Spleen (tissue), 11 donors: ENCODE measurements at regions not wholly inside any gene's neighbourhood (a gene's known extent, or its start where the extent isn't known, plus 50 kb on each side); places are given as distances from the start of the nearest gene placed in this dataset.

Experiments used
- DNase-seq: peaks from one replicate; pipeline ENCODE4 v3.0.0-alpha.2; 2020
- H3K27ac ChIP-seq, 8 donors: fragments of 200-600 bp; sonication (generic) in 7 of 8; 1 replicate in 4 of 8; 2 replicates in 4 of 8; pipeline versions ENCODE4 v1.5.0 to v1.8.0; 2016 to 2021; ENCODE audit warnings: inconsistent platforms in 4 of 8, mild to moderate bottlenecking in 4 of 8, moderate library complexity in 1 of 8
- H3K27me3 ChIP-seq, 7 donors: fragments of 200-600 bp; sonication (generic) in 6 of 7; replicated peaks in 1 of 7; 1 replicate in 4 of 7; 2 replicates in 3 of 7; pipeline versions ENCODE4 v1.5.0 to v1.8.0; 2016 to 2021; ENCODE audit warnings: inconsistent platforms in 3 of 7, mild to moderate bottlenecking in 1 of 7
- H3K36me3 ChIP-seq, 6 donors: fragments of 200-600 bp; sonication (generic) in 5 of 6; 1 replicate in 4 of 6; 2 replicates in 2 of 6; pipeline versions ENCODE4 v1.5.0 to v1.8.0; 2016 to 2021; ENCODE audit warnings: inconsistent platforms in 2 of 6
- H3K4me1 ChIP-seq, 6 donors: fragments of 200-600 bp; sonication (generic) in 5 of 6; 1 replicate in 3 of 6; 2 replicates in 3 of 6; pipeline versions ENCODE4 v1.5.0 to v1.8.0; 2016 to 2021; ENCODE audit warnings: inconsistent platforms in 3 of 6
- H3K4me3 ChIP-seq, 8 donors: fragments of 200-600 bp; sonication (generic) in 7 of 8; 1 replicate in 4 of 8; 2 replicates in 4 of 8; pipeline versions ENCODE4 v1.5.0 to v1.8.0; 2016 to 2021; ENCODE audit warnings: inconsistent platforms in 4 of 8, mild to moderate bottlenecking in 4 of 8, moderate library complexity in 2 of 8
- H3K9me3 ChIP-seq, 8 donors: fragments of 200-600 bp; sonication (generic) in 7 of 8; 1 replicate in 4 of 8; 2 replicates in 4 of 8; pipeline versions ENCODE4 v1.5.0 to v1.8.0; 2016 to 2021; ENCODE audit warnings: inconsistent platforms in 4 of 8
- POLR2A ChIP-seq, 3 donors: fragments of 450-650 bp; IDR thresholded peaks; one replicate each; pipeline ENCODE4 v1.5.1; 2017; ENCODE audit warnings: antibody characterized with exemption in 3 of 3, mild to moderate bottlenecking in 1 of 3
- POLR2AphosphoS5 ChIP-seq, 3 donors: sonication (generic); formaldehyde crosslinking; IDR thresholded peaks; one replicate each; pipeline ENCODE4 v1.5.1; 2017; ENCODE audit warnings: antibody characterized with exemption in 3 of 3
- WGBS, 5 donors: extraction: QIAGEN DNeasy Blood & Tissue Kit in 3 of 5; methylation state at CpG; one replicate each; pipeline versions ENCODE4 v1.1.5 to v1.1.7; 2013 to 2018; 5-methylcytosine and 5-hydroxymethylcytosine counted together
- intact Hi-C: fragments of 100-400 bp; cut with DNase I; formaldehyde crosslinking; loops from one replicate; pipeline ENCODE4 v1.15.0; 2023; ENCODE audit warnings: low total_unique reads
- TF ChIP-seq, protein P1 (sequence below), 11 experiments: fragments of 200-600 bp in 7 of 11; fragments of 450-650 bp in 4 of 11; sonication (generic) in 4 of 11; IDR thresholded peaks in 8 of 11; conservative IDR thresholded peaks in 3 of 11; 1 replicate in 7 of 11; 2 replicates in 4 of 11; pipeline versions ENCODE4 v1.4.0 to v1.8.0; 2016 to 2021; ENCODE audit warnings: antibody characterized with exemption in 11 of 11, inconsistent platforms in 4 of 11, mild to moderate bottlenecking in 1 of 11
- donor health status: healthy with polysubstance abuse.
- donor health status: DM: no; HTN: no; CAD: no; lungs with moderate emphysema.
- donor health status: DM: no; HTN: no; CAD: no.
- donor health status: Bipolar disorder and iron deficiency.
- donor health status: healthy.
- donor health status: DM: no; HTN: no; CAD: no.
- donor health status: DM: yes; HTN: yes; CAD: no.

DNA sequence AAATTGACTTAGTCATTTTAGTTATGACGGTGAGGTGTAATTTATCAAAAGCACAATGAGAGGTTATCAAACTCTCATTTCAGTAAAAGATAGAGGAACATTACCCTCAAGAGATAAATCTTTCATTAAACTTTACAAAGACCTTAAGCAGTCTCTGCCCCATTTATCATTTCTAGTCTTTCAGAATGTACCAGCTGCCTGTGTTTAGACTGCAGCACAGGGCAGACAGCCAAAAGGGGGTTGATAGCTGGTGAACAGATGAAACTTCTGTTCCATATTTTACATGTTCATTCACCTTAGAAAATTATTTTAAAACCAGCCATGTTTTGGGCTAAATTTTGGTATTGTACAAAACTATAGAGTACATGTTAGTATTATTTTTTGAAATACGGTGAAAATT is 514.6 kb upstream of the CNTN3 start:
- no peak for DNase-seq
- H3K4me1 ChIP-seq = no peaks in the 10 kb centered on the region
- H3K27ac ChIP-seq = no peak overlapping the region
- H3K9me3 ChIP-seq = peaks cover 0 to 3% (median 0%) of the 10 kb centered on the region in 8 donors
- H3K36me3 ChIP-seq = no peaks in the 10 kb centered on the region
- 29 to 86% (median 62%) methylated on average over 2 of the region's 2 CpGs for WGBS, 5 donors
- no peaks in the 10 kb centered on the region for H3K27me3 ChIP-seq
- no peak for TF ChIP-seq POLR2A (IDR thresholded peaks at IDR 0.05)
- TF ChIP-seq POLR2AphosphoS5 (IDR thresholded peaks at IDR 0.05) = no peak
- TF ChIP-seq, protein P1, sequence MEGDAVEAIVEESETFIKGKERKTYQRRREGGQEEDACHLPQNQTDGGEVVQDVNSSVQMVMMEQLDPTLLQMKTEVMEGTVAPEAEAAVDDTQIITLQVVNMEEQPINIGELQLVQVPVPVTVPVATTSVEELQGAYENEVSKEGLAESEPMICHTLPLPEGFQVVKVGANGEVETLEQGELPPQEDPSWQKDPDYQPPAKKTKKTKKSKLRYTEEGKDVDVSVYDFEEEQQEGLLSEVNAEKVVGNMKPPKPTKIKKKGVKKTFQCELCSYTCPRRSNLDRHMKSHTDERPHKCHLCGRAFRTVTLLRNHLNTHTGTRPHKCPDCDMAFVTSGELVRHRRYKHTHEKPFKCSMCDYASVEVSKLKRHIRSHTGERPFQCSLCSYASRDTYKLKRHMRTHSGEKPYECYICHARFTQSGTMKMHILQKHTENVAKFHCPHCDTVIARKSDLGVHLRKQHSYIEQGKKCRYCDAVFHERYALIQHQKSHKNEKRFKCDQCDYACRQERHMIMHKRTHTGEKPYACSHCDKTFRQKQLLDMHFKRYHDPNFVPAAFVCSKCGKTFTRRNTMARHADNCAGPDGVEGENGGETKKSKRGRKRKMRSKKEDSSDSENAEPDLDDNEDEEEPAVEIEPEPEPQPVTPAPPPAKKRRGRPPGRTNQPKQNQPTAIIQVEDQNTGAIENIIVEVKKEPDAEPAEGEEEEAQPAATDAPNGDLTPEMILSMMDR (IDR thresholded peaks at IDR 0.05 in 8 of 11, conservative IDR thresholded peaks at IDR 0.05 in 3 of 11) = no peak
- intact Hi-C loops = no loop called here
- H3K4me3 ChIP-seq = no peak overlapping the region

- DNase-seq = no peak
- Histone ChIP-seq H3K36me3 (no peaks in the 10 kb centered on the region), H3K27ac (no peak overlapping the region), H3K9me3 (peaks cover 0 to 33% (median 4%) of the 10 kb centered on the region in 8 donors), H3K4me3 (no peak overlapping the region), H3K4me1 (no peaks in the 10 kb centered on the region), H3K27me3 (no peaks in the 10 kb centered on the region)
- TF ChIP-seq, protein P1 (IDR thresholded peaks at IDR 0.05 in 8 of 11, conservative IDR thresholded peaks at IDR 0.05 in 3 of 11) = no peak
- TF ChIP-seq POLR2A (IDR thresholded peaks at IDR 0.05) (no peak), POLR2AphosphoS5 (IDR thresholded peaks at IDR 0.05) (no peak)
- WGBS, 5 donors = 85 to 92% (median 88%) methylated on average over 9 to 14 of the region's 14 CpGs
- intact Hi-C loops = no loop called here
Measured at GRCh38 chr3:75136100-75136897, 521.8 kb upstream of the CNTN3 start.

- TF ChIP-seq POLR2A (IDR thresholded peaks at IDR 0.05) = no peak
- no peak for TF ChIP-seq POLR2AphosphoS5 (IDR thresholded peaks at IDR 0.05)
- TF ChIP-seq, protein P1 (IDR thresholded peaks at IDR 0.05 in 8 of 11, conservative IDR thresholded peaks at IDR 0.05 in 3 of 11) = no peak
- no peaks in the 10 kb centered on the region for H3K36me3 ChIP-seq
- H3K4me1 ChIP-seq = no peaks in the 10 kb centered on the region
- no peak for DNase-seq
- no peak overlapping the region for H3K4me3 ChIP-seq
- peaks cover 0 to 46% (median 4%) of the 10 kb centered on the region in 8 donors for H3K9me3 ChIP-seq
- no peaks in the 10 kb centered on the region for H3K27me3 ChIP-seq
- WGBS, 5 donors = 91 to 95% (median 93%) methylated on average over 7 of the region's 7 CpGs
- intact Hi-C loops = no loop called here
- no peak overlapping the region for H3K27ac ChIP-seq
Measured at GRCh38 chr3:75138345-75138744, 523.9 kb upstream of the CNTN3 start.

- intact Hi-C loops = no loop called here
- Histone ChIP-seq H3K9me3 (peaks cover 0 to 40% (median 4%) of the 10 kb centered on the region in 8 donors), H3K36me3 (no peaks in the 10 kb centered on the region), H3K4me1 (no peaks in the 10 kb centered on the region), H3K27ac (no peak overlapping the region), H3K4me3 (no peak overlapping the region), H3K27me3 (no peaks in the 10 kb centered on the region)
- no peak for TF ChIP-seq POLR2A (IDR thresholded peaks at IDR 0.05)
- TF ChIP-seq, protein P1 (IDR thresholded peaks at IDR 0.05 in 8 of 11, conservative IDR thresholded peaks at IDR 0.05 in 3 of 11) = no peak
- no peak for TF ChIP-seq POLR2AphosphoS5 (IDR thresholded peaks at IDR 0.05)
- DNase-seq = no peak
- 81 to 94% (median 92%) methylated on average over 8 of the region's 8 CpGs for WGBS, 5 donors
Measured at GRCh38 chr3:75140904-75141615, 523.1 kb upstream of the FRG2C start.
